ENCODE measurements at regions not wholly inside any gene's neighbourhood (a gene's known extent, or its start where the extent isn't known, plus 50 kb on each side); places are given as distances from the start of the nearest gene placed in this dataset.
A peak's percentile ranks its signal among the peaks of the same experiment; 100 is the strongest.

DNA sequence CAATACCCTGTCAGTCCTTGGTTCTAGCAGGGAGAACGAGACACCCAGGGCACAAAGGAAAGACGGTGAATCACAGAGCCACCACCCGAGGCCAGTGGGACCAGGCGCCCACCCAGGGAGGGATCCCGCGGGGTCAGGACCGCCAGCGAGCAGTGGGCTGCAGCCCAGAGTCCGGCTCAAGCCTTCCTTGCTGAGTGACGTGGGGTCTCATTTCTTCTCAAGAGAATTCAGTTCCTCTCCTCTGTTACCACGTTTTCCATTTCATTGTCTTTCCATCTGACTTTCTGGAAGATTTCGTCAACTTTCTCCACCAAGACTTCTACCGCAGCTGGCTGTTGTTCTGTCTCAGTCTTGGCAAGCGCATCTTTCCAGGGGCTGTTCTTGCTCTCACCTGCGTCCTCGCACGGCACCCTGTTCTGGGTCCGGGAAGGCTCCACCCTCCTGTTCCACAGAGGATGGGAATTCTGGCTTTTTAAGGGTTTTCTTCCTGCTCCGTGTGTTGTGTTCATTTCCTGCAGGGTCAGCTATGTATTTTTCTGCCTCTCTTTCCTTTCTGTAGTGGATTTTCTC lies 248.6 kb downstream of the NDUFA10 start:
- DNase-seq: no peak

DNA sequence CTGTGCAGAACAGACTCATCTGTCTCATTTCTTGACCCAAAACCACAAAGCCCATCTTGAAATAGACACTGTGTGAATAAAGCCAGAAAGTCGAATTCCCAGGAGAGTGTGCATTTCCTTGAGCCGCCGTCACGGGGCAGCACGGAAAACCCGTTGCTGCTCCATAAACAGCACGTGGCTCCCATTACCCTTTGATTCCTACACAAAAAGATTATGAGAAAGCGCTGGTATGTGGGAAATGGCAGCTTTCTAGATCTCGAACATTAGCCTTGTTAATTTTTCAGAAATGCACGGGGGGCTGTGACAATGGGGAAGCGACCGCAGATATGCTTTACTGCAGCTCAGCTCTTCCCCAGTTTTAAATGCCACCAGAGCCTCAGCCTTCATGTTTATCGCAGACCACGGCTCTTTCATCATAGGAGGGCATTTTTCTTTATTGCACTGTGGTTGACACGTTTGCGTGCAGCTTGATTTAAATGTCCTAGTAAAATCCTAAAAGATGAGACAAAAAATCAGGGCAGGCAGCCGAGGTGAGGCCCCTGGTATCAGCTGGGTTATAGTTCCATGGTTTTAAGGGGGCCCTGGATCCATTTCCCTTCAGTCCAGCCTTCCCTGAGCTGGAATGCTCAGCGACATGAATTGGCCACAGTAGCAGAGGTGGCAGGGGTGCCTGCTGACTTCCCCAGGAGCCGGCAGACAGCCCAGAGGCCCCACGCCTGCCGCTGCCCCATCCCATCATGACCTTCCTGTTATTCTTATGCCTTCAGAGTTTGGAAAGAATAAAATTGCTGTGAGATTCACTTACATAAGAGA lies 249.3 kb downstream of the NDUFA10 start:
- DNase-seq: no peak

DNA sequence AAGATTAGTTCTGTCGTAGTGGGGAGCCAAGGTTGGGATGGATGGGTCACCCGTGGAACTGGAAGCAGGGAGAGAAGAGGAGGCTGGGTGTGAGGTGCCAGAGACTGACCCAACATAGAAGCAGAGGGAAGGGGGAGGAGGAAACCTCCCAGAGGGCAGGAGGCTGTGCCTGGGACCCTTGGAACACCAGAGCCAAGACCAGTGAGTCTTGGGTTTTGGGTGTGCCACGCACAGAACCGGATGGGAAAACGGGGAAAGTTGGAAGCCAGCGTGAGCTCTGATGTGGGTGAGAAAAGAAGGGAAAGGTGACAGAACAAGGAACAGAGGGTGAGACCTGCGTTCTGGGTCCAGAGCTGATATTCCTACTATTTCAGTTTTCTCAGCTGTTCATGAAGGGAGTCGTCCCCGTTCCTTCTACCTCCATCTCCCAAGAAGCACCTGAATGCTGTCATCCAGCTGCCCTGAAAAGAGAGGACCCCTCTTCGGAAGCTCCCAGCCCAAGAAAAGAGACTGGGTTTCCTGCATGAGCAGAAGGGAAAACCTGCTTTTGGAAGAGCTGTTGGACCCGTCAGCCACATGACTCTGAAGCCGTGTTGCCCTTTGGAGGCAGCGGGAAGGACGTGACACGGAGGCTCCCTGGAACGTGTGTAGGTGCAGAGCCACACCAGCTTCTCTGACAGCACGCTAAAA lies 250.1 kb downstream of the NDUFA10 start:
- DNase-seq: no peak

DNA sequence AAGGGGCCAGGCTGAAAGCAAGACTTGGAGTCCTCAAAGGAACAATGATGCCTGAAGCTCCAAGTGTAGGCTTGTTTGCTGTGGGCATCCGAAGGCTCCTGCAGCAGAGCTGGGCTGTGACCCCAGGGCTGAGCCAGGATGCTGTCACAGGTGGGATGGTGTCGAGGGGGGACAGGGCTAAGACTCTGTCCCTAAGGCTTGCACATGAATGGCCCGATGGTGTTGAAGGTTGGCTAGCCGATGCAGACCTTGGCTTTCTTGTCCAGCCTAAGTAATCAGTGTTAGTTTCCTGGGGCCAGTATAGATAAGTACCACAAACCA lies 251.0 kb downstream of the NDUFA10 start:
- DNase-seq: no peak

DNA sequence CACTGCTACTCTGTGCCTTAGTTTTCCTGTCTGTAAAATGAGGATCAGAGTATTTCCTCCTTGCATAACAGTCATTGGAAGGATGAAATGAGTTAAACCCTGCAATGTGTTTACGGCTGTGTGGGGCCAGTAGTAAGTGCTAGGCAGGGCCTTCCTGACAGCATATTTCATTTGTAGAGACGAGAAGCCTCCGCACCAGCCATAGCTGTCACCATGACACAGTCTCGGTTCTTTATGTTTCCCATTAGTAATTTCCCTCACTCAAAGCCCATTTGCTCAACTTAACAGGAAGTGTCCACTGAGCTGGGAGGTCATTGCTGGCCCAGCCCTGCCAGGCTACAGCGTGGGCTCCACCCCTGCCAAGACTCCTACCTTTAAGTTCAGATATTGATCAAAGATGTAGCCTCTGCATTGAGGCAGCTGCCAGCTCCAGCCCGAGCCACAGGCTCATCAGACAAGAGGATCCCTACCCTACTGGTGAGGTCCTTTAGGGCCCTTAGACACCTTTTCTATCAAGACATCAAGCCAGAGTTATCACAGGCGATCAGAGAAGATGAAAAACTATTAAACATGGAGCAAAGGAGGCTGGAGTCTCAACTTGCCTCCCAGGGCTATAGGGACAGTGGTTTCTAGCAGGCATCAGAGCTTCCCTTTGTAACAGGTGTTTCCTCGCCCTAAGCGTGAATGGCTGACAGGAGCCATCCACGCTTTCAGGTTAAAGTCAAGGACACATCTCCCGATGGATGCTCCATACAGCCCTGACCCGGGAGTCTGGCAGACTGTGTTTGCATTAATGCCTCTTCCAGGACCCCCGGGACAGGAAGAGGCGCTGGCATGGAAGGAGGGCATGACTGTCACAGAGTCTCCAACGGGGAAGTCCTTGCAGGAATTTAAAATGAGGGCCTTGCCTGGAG lies 251.7 kb downstream of the NDUFA10 start:
- no peak for DNase-seq

DNA sequence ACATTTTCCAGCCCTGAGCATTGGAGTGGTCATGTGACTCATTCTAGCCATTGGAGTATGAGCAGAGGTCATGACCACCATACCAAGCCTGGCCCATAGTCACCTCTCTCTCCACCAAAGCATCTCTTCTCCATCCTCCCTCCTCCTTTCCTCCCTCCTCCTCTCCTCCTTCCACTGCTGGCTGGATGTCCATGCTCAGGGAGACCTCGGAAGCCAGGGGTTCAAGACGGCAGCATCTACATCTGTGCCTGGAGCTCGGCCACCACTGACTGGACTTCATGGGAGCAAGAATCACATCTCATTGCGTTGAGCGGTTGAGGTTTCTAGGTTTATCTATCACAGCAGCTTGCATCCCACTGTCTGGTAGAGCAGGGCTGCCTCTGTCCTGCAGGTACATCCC lies 252.4 kb downstream of the NDUFA10 start:
- DNase-seq: no peak

DNA sequence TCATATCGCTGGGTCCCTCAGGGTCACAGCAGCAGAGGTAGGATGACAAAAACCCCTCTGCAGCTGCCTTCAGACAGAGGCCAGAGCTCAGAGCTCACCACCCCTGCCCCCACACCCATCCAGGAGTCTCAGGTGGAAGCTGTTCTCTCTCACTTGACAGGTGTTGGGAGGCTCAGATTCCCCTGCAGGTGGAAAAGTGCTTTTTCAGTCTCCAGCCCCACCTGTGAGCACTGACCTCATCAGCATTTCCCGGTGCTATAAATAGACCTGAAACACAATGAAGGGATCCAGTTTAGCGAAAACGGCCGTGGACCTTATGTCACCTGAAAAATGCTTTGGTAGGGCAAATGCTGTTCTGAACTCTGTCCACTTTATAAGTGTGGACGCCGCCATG lies 254.9 kb downstream of the NDUFA10 start:
- peak; percentile 12 to 60 for DNase-seq

DNA sequence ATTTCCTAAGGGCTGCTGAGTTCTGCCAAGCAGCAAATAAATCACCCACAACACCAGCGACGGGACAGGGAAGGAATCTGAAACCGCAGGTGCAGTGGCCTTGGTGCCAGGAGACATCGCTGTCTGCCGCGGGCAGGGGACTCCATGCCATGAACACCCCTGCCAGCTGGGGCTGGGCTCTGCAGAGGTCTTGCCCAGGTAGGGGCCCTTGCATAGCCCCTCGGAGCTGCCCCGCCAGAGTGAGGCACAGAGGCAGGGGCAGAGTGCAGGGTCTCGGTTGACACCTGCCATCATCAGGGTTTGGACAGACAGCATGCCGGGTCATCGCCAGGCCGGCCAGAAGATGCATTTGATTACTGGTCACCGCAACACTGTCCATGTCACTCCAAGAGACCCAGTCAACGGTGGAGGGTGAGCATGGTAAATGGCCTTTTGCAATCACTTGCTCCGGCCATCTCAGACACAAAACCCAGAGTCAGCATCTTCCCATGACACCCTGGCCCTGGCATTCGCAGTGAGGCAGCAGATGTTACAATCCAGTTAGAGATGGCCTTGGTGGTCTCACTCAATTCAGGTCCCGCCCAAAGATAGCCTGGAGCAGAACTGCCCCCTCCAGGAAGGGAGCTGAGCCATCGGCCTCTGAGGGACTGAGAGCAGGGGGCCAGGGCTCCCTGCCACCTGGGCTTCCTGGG lies 255.4 kb downstream of the NDUFA10 start:
- DNase-seq: peak in 1 of 2 experiments; percentile 11

DNA sequence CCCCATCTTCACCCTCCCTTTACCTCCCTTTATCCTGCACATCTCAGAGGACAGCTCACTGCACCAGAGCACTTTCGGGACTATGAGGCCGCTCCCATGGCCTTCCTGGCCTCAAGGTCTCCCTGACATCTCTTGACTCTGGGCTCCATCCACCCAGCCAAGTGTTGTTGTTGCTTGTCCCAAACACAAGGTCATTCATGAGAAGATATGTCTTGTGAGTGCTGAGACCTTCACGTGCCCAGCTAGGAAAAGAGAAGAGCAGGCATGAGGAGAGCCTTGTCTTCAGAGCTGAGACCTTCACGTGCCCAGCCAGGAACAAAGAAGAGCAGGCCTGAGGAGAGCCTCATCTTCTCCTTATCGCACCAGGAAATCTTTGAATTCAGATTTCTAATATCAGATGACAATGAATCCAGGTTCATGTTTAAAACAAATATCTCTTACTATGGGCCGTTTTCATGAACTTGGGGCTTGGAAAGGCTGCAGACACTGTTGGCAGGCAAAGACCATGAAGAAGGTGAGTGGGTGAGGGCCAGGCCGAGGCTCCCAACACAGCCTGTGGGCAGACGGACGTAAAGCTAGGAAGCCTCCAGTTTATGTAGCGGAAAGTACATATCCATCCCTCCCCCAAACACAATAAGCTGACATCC lies 256.1 kb downstream of the NDUFA10 start:
- DNase-seq: no peak

DNA sequence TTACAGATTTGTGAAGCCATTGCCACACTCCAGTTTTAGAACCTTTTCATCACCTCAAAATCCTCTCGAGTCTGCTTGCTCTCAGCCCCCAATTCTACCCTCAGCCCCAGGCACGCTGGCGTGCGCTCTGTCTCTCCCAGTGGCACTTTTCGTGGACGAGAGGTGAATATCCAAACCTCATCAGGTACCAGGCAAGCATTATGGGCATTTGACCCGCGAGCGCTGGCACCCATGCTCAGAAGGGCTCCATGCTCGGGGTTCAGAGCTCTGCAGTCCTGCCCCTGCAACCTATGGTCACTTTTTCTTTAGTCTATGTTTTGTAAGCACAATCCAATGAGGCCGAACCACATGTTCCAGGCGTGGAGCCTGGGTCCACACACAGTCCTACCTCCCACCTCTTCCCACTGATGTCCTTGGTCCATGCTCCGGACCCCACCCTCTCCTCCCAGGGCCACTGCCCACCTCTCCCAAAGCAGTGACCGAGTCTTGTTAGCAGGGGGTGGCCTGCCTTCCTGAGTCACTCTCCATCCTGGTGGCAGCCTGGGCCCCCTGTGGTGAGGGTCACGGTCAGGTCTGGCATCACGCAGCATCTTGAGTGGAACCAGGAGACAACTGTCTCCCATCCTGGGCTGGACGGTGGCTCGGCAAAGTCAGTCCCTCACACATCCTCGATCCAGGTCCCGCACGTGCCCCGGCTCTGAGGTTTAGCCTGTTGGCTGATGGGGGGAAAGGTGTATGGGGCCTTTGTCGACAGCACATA lies 256.9 kb downstream of the NDUFA10 start:
- DNase-seq: no peak

DNA sequence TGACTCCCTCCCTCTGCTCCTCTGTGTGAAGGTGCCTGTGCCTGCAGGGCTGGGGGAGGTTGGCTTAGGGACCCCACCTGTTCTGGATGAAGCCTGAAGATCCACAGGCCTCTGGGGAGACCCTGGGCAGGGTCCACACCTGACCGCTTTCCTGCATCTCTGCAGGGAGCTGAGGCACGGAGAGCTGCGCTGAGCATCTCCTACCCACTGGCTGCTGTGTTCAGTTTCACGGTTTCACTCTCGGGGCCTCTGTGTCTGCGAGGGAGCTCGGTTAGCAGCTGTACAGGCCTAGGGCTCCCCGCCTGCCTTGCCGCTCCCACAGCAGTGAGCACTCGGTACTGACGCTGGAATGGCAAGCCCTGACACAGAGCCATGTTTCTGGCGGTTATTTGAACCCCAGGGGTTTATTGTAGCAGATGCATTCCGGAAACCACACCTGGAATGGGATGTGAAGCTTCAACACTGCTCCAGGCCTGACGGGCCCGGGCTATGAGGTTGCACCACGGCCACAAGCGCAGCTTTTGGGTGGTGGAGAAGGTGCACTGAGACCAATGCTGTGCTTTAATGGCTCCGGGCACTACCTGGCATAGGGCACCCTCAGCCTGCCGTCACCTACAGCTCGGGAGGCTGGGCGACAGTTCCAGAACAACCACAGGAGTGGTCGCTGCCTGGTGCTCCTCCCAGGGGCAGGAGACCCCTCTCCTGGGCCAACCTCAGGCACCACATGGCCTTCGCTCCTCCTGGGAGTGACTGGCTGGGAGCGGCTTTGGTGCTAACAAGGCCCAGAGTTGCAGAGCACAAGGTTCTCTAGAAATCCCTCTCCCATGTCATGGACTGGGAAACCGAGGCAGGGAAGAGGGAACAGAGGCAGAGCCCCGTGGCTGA lies 257.9 kb downstream of the NDUFA10 start:
- DNase-seq: no peak

DNA sequence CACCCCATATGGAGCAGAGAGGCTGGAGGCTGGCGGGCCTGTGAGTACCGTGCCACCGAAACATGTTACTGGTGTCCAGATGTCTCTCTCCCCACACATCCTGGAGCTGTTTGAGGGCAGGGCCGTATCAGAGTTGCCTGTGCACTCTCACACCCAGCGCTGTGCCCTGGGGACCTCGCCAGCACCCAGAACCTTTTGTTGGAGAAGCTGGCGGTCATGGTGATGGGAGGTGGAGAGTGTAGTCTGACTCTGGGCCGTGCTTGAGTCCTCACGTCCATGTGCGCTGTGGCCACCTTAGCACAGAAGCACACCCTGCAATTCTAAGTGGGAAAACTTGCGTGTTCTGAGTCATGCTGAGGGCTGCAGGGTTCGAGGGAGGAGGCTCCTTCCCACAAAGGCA lies 259.2 kb downstream of the NDUFA10 start:
- DNase-seq: no peak

DNA sequence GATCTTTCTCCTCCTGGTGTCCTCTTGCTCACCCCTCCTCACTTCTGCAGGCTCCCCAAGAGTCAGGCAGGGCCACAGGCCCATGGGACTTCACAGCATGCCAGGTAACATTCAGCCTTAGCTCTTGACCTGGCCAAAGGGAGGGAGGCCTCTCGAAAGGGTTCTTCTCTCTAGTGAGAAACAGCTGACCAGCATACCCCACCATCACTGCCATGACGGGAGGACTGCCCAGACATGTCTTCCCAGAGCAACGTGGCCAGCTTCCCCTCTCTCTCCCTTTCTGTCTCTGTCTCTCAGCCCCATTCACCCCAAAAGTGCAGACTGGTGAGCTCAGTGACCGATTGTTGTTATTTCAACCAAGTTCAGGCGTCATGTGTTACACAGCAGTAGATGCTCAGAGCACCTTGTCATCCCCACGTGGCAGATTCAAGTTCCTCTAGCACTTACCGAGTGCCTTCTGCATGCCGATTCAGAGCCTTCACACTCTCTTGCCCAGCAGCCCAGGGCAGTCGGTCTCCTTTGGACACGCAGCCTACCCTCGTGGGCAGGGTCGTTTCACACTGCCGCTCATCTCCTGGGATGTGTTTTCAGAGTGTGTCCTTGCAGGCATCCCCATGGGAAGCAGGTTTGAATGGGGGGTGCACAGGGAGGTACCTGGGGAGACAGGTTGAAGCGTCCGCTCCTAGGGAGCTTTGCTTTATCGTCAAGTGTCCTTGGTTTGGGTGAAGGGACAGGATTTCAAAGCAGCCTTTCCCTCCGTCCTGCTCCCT lies 259.9 kb downstream of the NDUFA10 start:
- no peak for DNase-seq

DNA sequence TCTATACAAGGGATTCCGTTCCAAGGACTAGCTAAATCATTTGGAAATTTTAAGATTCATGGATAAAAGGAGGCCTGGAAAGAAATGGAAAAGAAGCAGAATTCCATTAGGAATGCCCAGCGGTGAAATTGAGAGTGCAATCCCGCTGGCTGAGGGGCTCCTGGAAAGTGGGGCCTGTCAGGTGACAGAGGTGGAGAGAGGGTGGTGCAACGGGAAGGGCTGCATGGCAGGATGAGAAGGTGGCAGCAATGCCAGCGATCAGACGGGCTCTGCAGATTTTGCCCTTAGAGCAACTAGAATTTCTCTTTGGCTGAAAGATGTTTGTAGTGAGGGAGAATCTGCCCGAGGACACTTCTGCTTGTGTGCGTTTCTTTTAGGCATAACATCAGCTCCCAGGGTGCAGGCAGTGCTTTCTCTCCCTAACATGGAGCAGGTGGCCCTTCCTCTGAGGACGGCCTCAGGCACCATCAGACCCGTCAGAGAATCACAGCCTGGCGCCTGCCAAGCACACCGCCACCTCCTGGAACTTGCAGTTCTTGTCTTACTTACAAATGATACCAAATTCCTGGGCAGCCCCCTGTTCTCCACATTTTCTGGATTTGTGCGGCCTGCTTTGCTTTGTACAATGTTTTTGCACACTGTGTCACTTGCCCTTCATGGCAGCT lies 261.6 kb downstream of the NDUFA10 start:
- no peak for DNase-seq

DNA sequence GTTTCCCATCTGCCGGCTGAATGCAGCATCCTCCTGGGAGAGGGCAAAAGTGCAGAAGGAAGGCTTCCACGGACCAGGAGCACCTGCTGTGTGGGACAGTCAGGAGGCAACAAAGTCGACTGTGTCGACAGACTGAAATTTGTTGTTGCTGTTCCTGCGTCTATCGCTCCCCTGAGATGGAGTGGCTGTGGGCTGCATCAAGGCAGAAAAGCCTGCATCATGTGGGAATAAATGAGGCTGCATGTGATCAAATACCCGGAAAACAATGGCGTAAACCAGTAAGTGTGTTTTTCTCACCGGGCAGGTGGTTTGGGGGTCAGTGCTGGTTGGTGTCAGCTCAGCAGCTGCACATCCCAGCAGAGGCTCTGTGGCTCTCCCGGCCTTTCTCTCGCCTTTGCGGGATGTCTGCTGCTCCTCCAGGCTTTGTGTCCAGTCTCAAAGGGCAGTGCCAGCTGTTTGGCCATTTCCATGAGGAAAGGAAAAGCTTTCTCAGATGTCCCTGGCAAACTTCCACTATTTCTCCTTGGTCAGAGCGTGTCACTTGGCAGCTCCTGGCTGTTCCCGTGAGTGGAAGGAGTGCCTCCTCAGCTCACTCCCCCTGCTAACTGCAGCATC lies 262.4 kb downstream of the NDUFA10 start:
- DNase-seq: no peak

DNA sequence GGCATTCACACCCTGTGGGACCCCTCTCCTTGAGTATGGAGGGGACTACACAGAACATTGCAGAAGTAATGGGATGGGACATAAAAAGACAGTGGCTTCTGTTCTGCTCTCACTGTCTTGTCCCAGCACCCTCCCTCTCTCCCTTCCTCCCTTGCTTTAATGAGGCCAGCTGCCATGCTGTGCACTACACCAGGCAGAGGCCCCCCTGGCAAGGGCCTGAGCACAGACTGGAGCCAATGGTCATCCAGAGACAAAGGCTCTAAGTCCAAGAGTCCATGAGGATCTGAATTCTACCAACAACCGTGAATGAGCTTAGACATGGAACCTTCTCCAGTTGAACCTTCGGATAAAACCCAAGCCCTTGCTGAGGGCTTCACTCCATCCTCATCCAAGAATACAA lies 263.0 kb downstream of the NDUFA10 start:
- no peak for DNase-seq

DNA sequence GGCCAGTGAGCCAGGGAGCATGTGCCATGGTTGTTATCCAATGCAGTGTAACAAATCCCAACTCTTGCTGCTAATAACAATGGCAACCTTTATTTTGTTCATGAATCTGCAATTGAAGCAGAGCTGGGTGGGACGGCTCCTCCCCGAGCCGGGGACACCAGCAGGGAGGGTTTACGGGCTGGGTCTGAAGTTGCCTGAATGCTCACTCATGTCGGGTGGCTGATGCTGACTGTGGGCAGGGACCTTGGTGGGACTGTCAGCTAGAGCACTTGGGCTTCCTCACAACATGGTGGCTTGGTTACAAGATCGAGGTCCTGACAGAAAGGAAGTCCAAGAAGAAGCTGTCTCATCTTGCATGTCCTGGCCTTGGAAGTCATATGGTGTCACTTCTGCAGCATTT lies 264.5 kb downstream of the NDUFA10 start:
- no peak for DNase-seq

DNA sequence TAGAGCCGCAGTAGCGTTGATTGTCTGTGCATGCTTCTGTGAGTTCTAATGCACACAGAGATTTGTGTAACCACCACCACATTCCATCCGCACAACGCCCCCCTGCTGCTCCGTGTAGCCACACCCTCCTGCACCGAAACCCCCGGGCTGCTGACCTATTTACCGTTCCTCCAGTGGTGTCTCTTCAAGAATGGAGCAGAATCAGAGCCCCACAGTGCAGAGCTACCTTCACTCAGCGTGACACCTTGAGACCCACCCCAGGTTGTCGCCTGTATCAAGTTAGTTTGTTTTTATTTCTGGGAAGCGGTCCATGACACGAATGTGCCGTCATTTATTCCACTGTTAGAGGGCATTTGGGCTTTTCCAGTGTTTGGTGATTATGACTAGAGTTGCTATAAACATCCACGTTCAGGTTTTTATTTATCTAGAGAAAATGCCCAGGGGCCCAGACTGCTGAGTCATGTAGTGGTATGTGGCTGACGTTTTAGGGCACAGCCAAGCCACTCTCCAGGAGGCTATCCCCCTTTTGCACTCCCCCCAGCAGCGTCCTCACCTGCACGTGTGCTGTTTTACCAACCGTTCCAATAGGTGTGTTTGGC lies 266.8 kb downstream of the NDUFA10 start:
- DNase-seq: no peak

Data from NCI-H187 (cell line).